ENCODE measurements at regions not wholly inside any gene's neighbourhood (a gene's known extent, or its start where the extent isn't known, plus 50 kb on each side); places are given as distances from the start of the nearest gene placed in this dataset.

GRCh38 chr1:56339786-56340465 lies 239.4 kb downstream of the PLPP3 start:
- TF ChIP-seq CTCF (IDR thresholded peaks at IDR 0.05) (no peak), CHD4 (IDR thresholded peaks at IDR 0.05; ENCODE audit: borderline replicate concordance) (no peak), ZFP36 (IDR thresholded peaks at IDR 0.05; ENCODE audit: borderline replicate concordance, partially characterized antibody) (no peak), ZNF302 (CRISPR knock-in tag; IDR thresholded peaks at IDR 0.05) (no peak), FOXS1 (CRISPR knock-in tag; IDR thresholded peaks at IDR 0.05) (no peak), MAFK (IDR thresholded peaks at IDR 0.05; ENCODE audit: partially characterized antibody) (no peak), CEBPB (IDR thresholded peaks at IDR 0.05) (no peak), ATOH8 (CRISPR knock-in tag; IDR thresholded peaks at IDR 0.05; ENCODE audit: low read depth) (no peak), ESRRA (IDR thresholded peaks at IDR 0.05; ENCODE audit: borderline replicate concordance, low read length) (no peak), POLR2AphosphoS2 (conservative IDR thresholded peaks at IDR 0.05; ENCODE audit: low read length) (no peak), POLR2A (IDR thresholded peaks at IDR 0.05; ENCODE audit: low read length) (no peak), HMGXB4 (CRISPR knock-in tag; IDR thresholded peaks at IDR 0.05; ENCODE audit: borderline replicate concordance) (no peak), EP300 (IDR thresholded peaks at IDR 0.05) (no peak)
